ENCODE measurements at regions not wholly inside any gene's neighbourhood (a gene's known extent, or its start where the extent isn't known, plus 50 kb on each side); places are given as distances from the start of the nearest gene placed in this dataset.

GRCh38 chr17:77343031-77343800 lies 202.4 kb downstream of the SEC14L1 start:
- H3K79me2 ChIP-seq (ENCODE audit: low read length) = peaks cover 88% of the 10 kb centered on the region
- no peaks in the 10 kb centered on the region for H3K9me2 ChIP-seq (replicated peaks; ENCODE audit: low read length)
- ATAC-seq (no peak), DNase-seq (no peak)
- intact Hi-C loops (cut with micrococcal nuclease) = no loop called here
- no peaks in the 10 kb centered on the region for H3K27me3 ChIP-seq (ENCODE audit: low read length)
- ChIA-PET POLR2A (ENCODE audit: unreplicated experiment) (no interaction called here), CTCF (no interaction called here)
- TF ChIP-seq EZH2phosphoT487 (IDR thresholded peaks at IDR 0.05; ENCODE audit: borderline replicate concordance, low read length) (no peak), CTCF (conservative IDR thresholded peaks at IDR 0.05; ENCODE audit: low read depth, low read length) (no peak), EZH2 (IDR thresholded peaks at IDR 0.05; ENCODE audit: low read length, unreplicated experiment) (no peak)
- H2AFZ ChIP-seq (ENCODE audit: low read length) = no peak overlapping the region
- BruUV-seq (replicated peaks) = no TSS peak
- peak overlapping the region; percentile 63 for H3K27ac ChIP-seq (ENCODE audit: low read length)
- H3K9ac ChIP-seq (ENCODE audit: low read length) = no peak overlapping the region
- H3K4me3 ChIP-seq (ENCODE audit: low read length) = no peak overlapping the region
- no peaks in the 10 kb centered on the region for H3F3A ChIP-seq (ENCODE audit: low read length, unreplicated experiment)
- H3K36me3 ChIP-seq (ENCODE audit: low read depth, low read length) = peaks cover 42% of the 10 kb centered on the region
- no peaks in the 10 kb centered on the region for H3K9me3 ChIP-seq (ENCODE audit: low read length)
- peaks cover 27% of the 10 kb centered on the region; the same call in 1 of the 2 replicates for H4K20me1 ChIP-seq (ENCODE audit: low read length)
- peak overlapping the region; percentile 30; the same call in 1 of the 2 replicates for H3K4me2 ChIP-seq (ENCODE audit: low read length)
- peaks cover 19% of the 10 kb centered on the region for H3K4me1 ChIP-seq (ENCODE audit: insufficient read depth, low read length)

GRCh38 chr17:77344038-77344437 lies 203.3 kb downstream of the SEC14L1 start:
- Histone ChIP-seq H3F3A (ENCODE audit: low read length, unreplicated experiment) (no peaks in the 10 kb centered on the region), H2AFZ (ENCODE audit: low read length) (no peak overlapping the region), H3K79me2 (ENCODE audit: low read length) (peaks cover 90% of the 10 kb centered on the region), H3K27ac (ENCODE audit: low read length) (no peak overlapping the region), H3K9me3 (ENCODE audit: low read length) (no peaks in the 10 kb centered on the region), H3K27me3 (ENCODE audit: low read length) (no peaks in the 10 kb centered on the region), H4K20me1 (ENCODE audit: low read length) (peaks cover 28% of the 10 kb centered on the region; the same call in 1 of the 2 replicates), H3K36me3 (ENCODE audit: low read depth, low read length) (peaks cover 40% of the 10 kb centered on the region), H3K4me2 (ENCODE audit: low read length) (no peak overlapping the region), H3K4me3 (ENCODE audit: low read length) (no peak overlapping the region), H3K4me1 (ENCODE audit: insufficient read depth, low read length) (peaks cover 19% of the 10 kb centered on the region), H3K9me2 (replicated peaks; ENCODE audit: low read length) (no peaks in the 10 kb centered on the region), H3K9ac (ENCODE audit: low read length) (no peak overlapping the region)
- TF ChIP-seq EZH2phosphoT487 (IDR thresholded peaks at IDR 0.05; ENCODE audit: borderline replicate concordance, low read length) = no peak
- TF ChIP-seq CTCF (conservative IDR thresholded peaks at IDR 0.05; ENCODE audit: low read depth, low read length) = no peak
- ChIA-PET POLR2A (ENCODE audit: unreplicated experiment) (no interaction called here), CTCF (no interaction called here)
- BruUV-seq (replicated peaks) = TSS peak; percentile 10
- intact Hi-C loops (cut with micrococcal nuclease) = no loop called here
- DNase-seq (no peak), ATAC-seq (no peak)

- Histone ChIP-seq H3K79me2 (ENCODE audit: low read length) (peaks cover 91% of the 10 kb centered on the region), H3K9me2 (replicated peaks; ENCODE audit: low read length) (no peaks in the 10 kb centered on the region), H3K9ac (ENCODE audit: low read length) (no peak overlapping the region), H2AFZ (ENCODE audit: low read length) (no peak overlapping the region), H3K27me3 (ENCODE audit: low read length) (no peaks in the 10 kb centered on the region), H4K20me1 (ENCODE audit: low read length) (peaks cover 41% of the 10 kb centered on the region; the same call in 1 of the 2 replicates), H3K4me1 (ENCODE audit: insufficient read depth, low read length) (peaks cover 19% of the 10 kb centered on the region), H3F3A (ENCODE audit: low read length, unreplicated experiment) (no peaks in the 10 kb centered on the region), H3K9me3 (ENCODE audit: low read length) (no peaks in the 10 kb centered on the region), H3K36me3 (ENCODE audit: low read depth, low read length) (peaks cover 39% of the 10 kb centered on the region), H3K27ac (ENCODE audit: low read length) (no peak overlapping the region), H3K4me2 (ENCODE audit: low read length) (no peak overlapping the region), H3K4me3 (ENCODE audit: low read length) (no peak overlapping the region)
- ChIA-PET CTCF (no interaction called here), POLR2A (ENCODE audit: unreplicated experiment) (interaction anchor here (0.7 kb wide), 2 partner anchors 13 to 91 kb away, joined by 4 read pairs; no protein-coding TSS in a partner anchor)
- ATAC-seq = no peak
- BruUV-seq (replicated peaks) = no TSS peak
- no peak for DNase-seq
- TF ChIP-seq EZH2 (IDR thresholded peaks at IDR 0.05; ENCODE audit: low read length, unreplicated experiment) (no peak), EZH2phosphoT487 (IDR thresholded peaks at IDR 0.05; ENCODE audit: borderline replicate concordance, low read length) (no peak), CTCF (conservative IDR thresholded peaks at IDR 0.05; ENCODE audit: low read depth, low read length) (no peak)
- intact Hi-C loops (cut with micrococcal nuclease) = no loop called here
Measured at GRCh38 chr17:77345260-77345910, 204.6 kb downstream of the SEC14L1 start.

All from PC-3 (cell line).